Panc1 (cell line): ENCODE measurements at regions not wholly inside any gene's neighbourhood (a gene's known extent, or its start where the extent isn't known, plus 50 kb on each side); places are given as distances from the start of the nearest gene placed in this dataset.

ENCODE experiments used
- ATAC-seq: fragments of 200-7000 bp; cut with Tn5 transposase; 2 replicates; pipeline ENCODE4 v1.9.1; 2020; ENCODE audit warnings: mild to moderate bottlenecking, moderate library complexity
- BruUV-seq: library from RNA; stranded (reverse); fragments of 400-500 nt; replicated peaks from 2 replicates; lab custom pipeline; 2021; lab: Mats Ljungman, UMichigan
- CTCF ChIA-PET: fragments of 300-600 bp; sonication (Branson Sonifier 250); formaldehyde crosslinking; loops from one replicate; lab custom pipeline; 2022; ENCODE audit warnings: antibody characterized with exemption; lab: Charles Lee
- POLR2A ChIA-PET: fragments of 300-600 bp; sonication (Branson Sonifier 250); formaldehyde crosslinking; loops from one replicate; lab custom pipeline; 2022; ENCODE audit warnings: antibody characterized with exemption; lab: Charles Lee
- DNase-seq: peaks from one replicate; pipeline ENCODE4 v3.0.0-alpha.2; 2010; ENCODE audit warnings: low read depth, low spot score
- H3K27ac ChIP-seq: 2 replicates; pipeline ENCODE4 v1.5.1; 2011; ENCODE audit warnings: mild to moderate bottlenecking, low read length, inconsistent platforms
- H3K27me3 ChIP-seq: fragments of 200-500 bp; sonication (Bioruptor generic); 2 replicates; pipeline ENCODE4 v1.6.0; 2014; ENCODE audit warnings: low read length, inconsistent platforms; ENCODE audit not compliant: control insufficient read depth, insufficient read depth
- H3K36me3 ChIP-seq: fragments of 200-500 bp; sonication (Bioruptor generic); 2 replicates; pipeline ENCODE4 v1.5.1; 2014; ENCODE audit warnings: inconsistent platforms, mild to moderate bottlenecking, low read length, moderate library complexity; ENCODE audit not compliant: control insufficient read depth, insufficient read depth
- H3K4me1 ChIP-seq: 2 replicates; pipeline ENCODE4 v1.5.1; 2011; ENCODE audit warnings: inconsistent platforms, mild to moderate bottlenecking, low read length, moderate library complexity; ENCODE audit not compliant: control insufficient read depth, insufficient read depth
- H3K4me3 ChIP-seq, 2 experiments: 2 replicates each; pipeline ENCODE4 v1.5.1; 2011 to 2012; ENCODE audit warnings: low read depth in 2 of 2, low read length in 2 of 2, mild to moderate bottlenecking in 2 of 2, inconsistent platforms in 1 of 2, moderate library complexity in 1 of 2
- H3K9me3 ChIP-seq: fragments of 200-500 bp; sonication (Bioruptor generic); 2 replicates; pipeline ENCODE4 v1.5.1; 2014; ENCODE audit warnings: low read depth, mild to moderate bottlenecking, inconsistent platforms, low read length, moderate library complexity; ENCODE audit not compliant: control insufficient read depth, insufficient read depth
- CTCF ChIP-seq: fragments of 450-650 bp; IDR thresholded peaks from 2 replicates; pipeline ENCODE4 v1.5.1; 2017; ENCODE audit warnings: mild to moderate bottlenecking
- POLR2AphosphoS5 ChIP-seq: IDR thresholded peaks from 2 replicates; pipeline ENCODE4 v1.6.1; 2012; ENCODE audit warnings: mild to moderate bottlenecking, low read depth, low read length, moderate library complexity
- REST ChIP-seq, 2 experiments: IDR thresholded peaks; 2 replicates each; pipeline ENCODE4 v1.6.1; 2011 to 2012; ENCODE audit warnings: low read depth in 2 of 2, control low read depth in 1 of 2, low read length in 1 of 2, mild to moderate bottlenecking in 1 of 2, moderate library complexity in 1 of 2; ENCODE audit not compliant: insufficient read depth in 1 of 2
- SIN3A ChIP-seq: IDR thresholded peaks from 2 replicates; pipeline ENCODE4 v1.6.1; 2012; ENCODE audit warnings: low read depth, mild to moderate bottlenecking, low read length, moderate library complexity, borderline replicate concordance; ENCODE audit not compliant: insufficient read depth
- TCF7L2 ChIP-seq: IDR thresholded peaks from 2 replicates; pipeline ENCODE4 v1.6.1; 2011; ENCODE audit warnings: mild to moderate bottlenecking, low read depth, low read length, inconsistent platforms
- in situ Hi-C: cut with HindIII; loops from 2 replicates; pipeline ENCODE4 v1.10.0; 2016; ENCODE audit warnings: low sequenced_read_pairs, low pct_unique_long_range_greater_than_20kb
- intact Hi-C: fragments of 100-400 bp; cut with micrococcal nuclease; formaldehyde crosslinking; loops from one replicate; pipeline ENCODE4 v1.10.0; 2022; ENCODE audit not compliant: unreplicated experiment

GRCh38 chr12:127327986-127328385, 939.0 kb upstream of the TMEM132C start:
- in situ Hi-C loops (no loop called here), intact Hi-C loops (no loop called here)
- H3K27ac ChIP-seq = no peak overlapping the region
- no peak for ATAC-seq
- H3K4me3 ChIP-seq = no peak overlapping the region
- DNase-seq = no peak
- H3K9me3 ChIP-seq = no peaks in the 10 kb centered on the region
- POLR2A ChIA-PET = no interaction called here
- TF ChIP-seq CTCF (no peak), REST (IDR thresholded peaks at IDR 0.05; ENCODE audit: insufficient read depth in 1 of 2, low read depth in 2 of 2, low read length in 1 of 2) (no peak), TCF7L2 (no peak)
- no peaks in the 10 kb centered on the region for H3K4me1 ChIP-seq
- no TSS peak for BruUV-seq
- CTCF ChIA-PET = no interaction called here
- no peaks in the 10 kb centered on the region for H3K36me3 ChIP-seq
- no peaks in the 10 kb centered on the region for H3K27me3 ChIP-seq

GRCh38 chr12:127328867-127329266, 938.1 kb upstream of the TMEM132C start:
- TF ChIP-seq REST (IDR thresholded peaks at IDR 0.05; ENCODE audit: insufficient read depth in 1 of 2, low read depth in 2 of 2, low read length in 1 of 2) (no peak), TCF7L2 (no peak), POLR2AphosphoS5 (no peak), CTCF (no peak), SIN3A (no peak)
- Histone ChIP-seq H3K27me3 (no peaks in the 10 kb centered on the region), H3K9me3 (no peaks in the 10 kb centered on the region), H3K4me1 (no peaks in the 10 kb centered on the region), H3K27ac (no peak overlapping the region), H3K4me3 (no peak overlapping the region), H3K36me3 (no peaks in the 10 kb centered on the region)
- no TSS peak for BruUV-seq
- POLR2A ChIA-PET = no interaction called here
- ATAC-seq (no peak), DNase-seq (no peak)
- intact Hi-C loops = no loop called here
- in situ Hi-C loops = no loop called here
- CTCF ChIA-PET = no interaction called here
